Fibroblast of pulmonary artery (primary cell): ENCODE measurements at regions not wholly inside any gene's neighbourhood (a gene's known extent, or its start where the extent isn't known, plus 50 kb on each side); places are given as distances from the start of the nearest gene placed in this dataset.
A peak's percentile ranks its signal among the peaks of the same experiment; 100 is the strongest.

ENCODE experiments used
- DNase-seq: peaks from one replicate; pipeline ENCODE4 v3.0.0-alpha.2; 2010; ENCODE audit warnings: low read depth
- H3K4me3 ChIP-seq: replicated peaks from 2 replicates; pipeline ENCODE4 v1.5.1; 2011; ENCODE audit warnings: low read depth, mild to moderate bottlenecking, control low read depth, low read length, moderate library complexity
- CTCF ChIP-seq: IDR thresholded peaks from 2 replicates; pipeline ENCODE4 v1.5.1; 2011; ENCODE audit warnings: mild to moderate bottlenecking, control low read depth, low read length, inconsistent platforms; ENCODE audit errors: missing control alignments

GRCh38 chr12:40566271-40566670 lies 126.0 kb upstream of the CNTN1 start:
- no peak overlapping the region for H3K4me3 ChIP-seq
- TF ChIP-seq CTCF: no peak
- DNase-seq: no peak

GRCh38 chr12:40569626-40570179 lies 122.5 kb upstream of the CNTN1 start:
- DNase-seq: peak; percentile 1
- TF ChIP-seq CTCF: no peak

GRCh38 chr12:40573024-40573423 lies 119.2 kb upstream of the CNTN1 start:
- no peak for DNase-seq
- no peak overlapping the region for H3K4me3 ChIP-seq
- no peak for TF ChIP-seq CTCF

More at GRCh38 chr12:40569626-40570179, 122.5 kb upstream of the CNTN1 start:
- H3K4me3 ChIP-seq: no peak overlapping the region

GRCh38 chr12:40575987-40576386 lies 116.3 kb upstream of the CNTN1 start:
- DNase-seq: no peak
- no peak overlapping the region for H3K4me3 ChIP-seq
- TF ChIP-seq CTCF: no peak

- H3K4me3 ChIP-seq: no peak overlapping the region
- no peak for DNase-seq
- no peak for TF ChIP-seq CTCF
Observed at GRCh38 chr12:40577834-40578233, 114.4 kb upstream of the CNTN1 start.

GRCh38 chr12:40579687-40580086 lies 112.6 kb upstream of the CNTN1 start:
- DNase-seq: no peak
- H3K4me3 ChIP-seq: no peak overlapping the region
- no peak for TF ChIP-seq CTCF

GRCh38 chr12:40580346-40580745 lies 111.9 kb upstream of the CNTN1 start:
- no peak for DNase-seq
- no peak overlapping the region for H3K4me3 ChIP-seq
- no peak for TF ChIP-seq CTCF
